ENCODE measurements at regions not wholly inside any gene's neighbourhood (a gene's known extent, or its start where the extent isn't known, plus 50 kb on each side); places are given as distances from the start of the nearest gene placed in this dataset.

DNA sequence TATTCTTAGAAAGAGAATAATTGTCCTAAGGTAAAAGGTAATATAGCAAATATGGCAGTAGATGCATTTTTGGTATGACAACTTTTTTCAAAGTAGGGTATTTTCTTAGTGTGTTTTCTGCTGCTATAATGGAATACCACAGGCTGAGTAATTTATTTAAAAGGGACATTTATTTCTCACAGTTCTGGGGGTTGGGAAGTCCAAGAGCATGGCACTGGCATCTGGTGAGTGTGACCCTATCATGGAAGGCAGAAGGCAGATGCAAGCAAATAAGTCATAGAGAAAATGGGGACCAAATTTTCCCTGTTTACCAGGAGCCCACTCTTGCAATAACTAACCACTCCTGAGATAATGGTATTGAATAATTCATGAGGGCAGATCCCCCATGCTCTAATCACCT is 922.5 kb upstream of the MAN1A1 start:
- TF ChIP-seq RAD21 (IDR thresholded peaks at IDR 0.05 in 1 of 2, conservative IDR thresholded peaks at IDR 0.05 in 1 of 2; ENCODE audit: low read depth in 2 of 2, low read length in 2 of 2) = no peak
- TF ChIP-seq, protein P1, sequence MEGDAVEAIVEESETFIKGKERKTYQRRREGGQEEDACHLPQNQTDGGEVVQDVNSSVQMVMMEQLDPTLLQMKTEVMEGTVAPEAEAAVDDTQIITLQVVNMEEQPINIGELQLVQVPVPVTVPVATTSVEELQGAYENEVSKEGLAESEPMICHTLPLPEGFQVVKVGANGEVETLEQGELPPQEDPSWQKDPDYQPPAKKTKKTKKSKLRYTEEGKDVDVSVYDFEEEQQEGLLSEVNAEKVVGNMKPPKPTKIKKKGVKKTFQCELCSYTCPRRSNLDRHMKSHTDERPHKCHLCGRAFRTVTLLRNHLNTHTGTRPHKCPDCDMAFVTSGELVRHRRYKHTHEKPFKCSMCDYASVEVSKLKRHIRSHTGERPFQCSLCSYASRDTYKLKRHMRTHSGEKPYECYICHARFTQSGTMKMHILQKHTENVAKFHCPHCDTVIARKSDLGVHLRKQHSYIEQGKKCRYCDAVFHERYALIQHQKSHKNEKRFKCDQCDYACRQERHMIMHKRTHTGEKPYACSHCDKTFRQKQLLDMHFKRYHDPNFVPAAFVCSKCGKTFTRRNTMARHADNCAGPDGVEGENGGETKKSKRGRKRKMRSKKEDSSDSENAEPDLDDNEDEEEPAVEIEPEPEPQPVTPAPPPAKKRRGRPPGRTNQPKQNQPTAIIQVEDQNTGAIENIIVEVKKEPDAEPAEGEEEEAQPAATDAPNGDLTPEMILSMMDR (IDR thresholded peaks at IDR 0.05; ENCODE audit: control extremely low read depth in 1 of 3, insufficient read depth in 1 of 3, low read depth in 1 of 3, low read length in 3 of 3) = no peak
- TF ChIP-seq TAF1 (IDR thresholded peaks at IDR 0.05; ENCODE audit: low read depth, low read length) = no peak
- TF ChIP-seq POLR2A (IDR thresholded peaks at IDR 0.05; ENCODE audit: control extremely low read depth in 1 of 2, low read depth in 2 of 2, low read length in 2 of 2) = no peak
- no peak for TF ChIP-seq YY1 (IDR thresholded peaks at IDR 0.05; ENCODE audit: low read depth, low read length)
- no peak for TF ChIP-seq EP300 (IDR thresholded peaks at IDR 0.05; ENCODE audit: borderline replicate concordance in 1 of 2, low read depth in 2 of 2, low read length in 2 of 2)
- no peak for TF ChIP-seq SIN3A (conservative IDR thresholded peaks at IDR 0.05 in 1 of 2, IDR thresholded peaks at IDR 0.05 in 1 of 2; ENCODE audit: low read depth in 1 of 2, low read length in 2 of 2)
- no peak for TF ChIP-seq CBX8 (IDR thresholded peaks at IDR 0.05; ENCODE audit: borderline replicate concordance, low read depth, low read length)
